ENCODE measurements at regions not wholly inside any gene's neighbourhood (a gene's known extent, or its start where the extent isn't known, plus 50 kb on each side); places are given as distances from the start of the nearest gene placed in this dataset.

DNA sequence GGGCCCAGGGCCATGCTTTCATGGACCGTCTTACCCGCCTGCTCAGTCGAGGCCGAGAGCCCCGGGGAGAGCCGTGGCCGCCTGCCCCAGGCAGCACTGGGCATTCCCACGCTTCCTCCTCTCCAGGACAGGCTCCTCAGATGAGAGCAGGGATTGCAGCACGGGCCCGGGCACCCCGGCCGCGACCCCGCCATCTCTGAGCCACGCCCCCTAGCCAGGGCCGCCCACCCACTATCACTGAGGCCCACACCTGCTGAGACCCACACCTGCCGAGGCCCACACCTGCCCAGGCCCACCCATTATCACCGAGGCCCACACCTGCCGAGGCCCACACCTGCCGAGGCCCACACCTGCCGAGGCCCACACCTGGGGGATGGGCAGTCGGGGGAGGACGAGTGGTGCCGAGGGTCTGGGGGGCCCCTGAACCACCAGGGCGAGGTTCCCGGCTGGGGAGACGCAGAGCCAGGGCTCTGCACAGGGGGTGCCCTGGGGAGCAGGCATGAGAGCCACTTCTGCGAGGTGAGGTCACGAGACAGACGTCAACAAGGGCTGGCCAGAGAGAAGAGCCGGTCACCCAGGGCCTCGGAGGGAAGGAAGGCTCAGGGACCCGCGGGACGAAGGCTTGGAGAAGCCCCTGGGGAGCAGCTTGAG, 235.6 kb downstream of the ERMARD start:
- no peak overlapping the region for H3K4me3 ChIP-seq (ENCODE audit: low read length in 2 of 2)
- H3K27me3 ChIP-seq (ENCODE audit: control insufficient read depth in 1 of 2, insufficient read depth in 2 of 2, low read length in 2 of 2): no peaks in the 10 kb centered on the region
- H3K4me1 ChIP-seq (ENCODE audit: control insufficient read depth, insufficient read depth, low read length): no peaks in the 10 kb centered on the region
- H3K36me3 ChIP-seq (ENCODE audit: control insufficient read depth in 2 of 2, insufficient read depth in 2 of 2, low read length in 2 of 2): no peaks in the 10 kb centered on the region
- H3K27ac ChIP-seq (ENCODE audit: low read length): no peak overlapping the region
- H3K9ac ChIP-seq (ENCODE audit: low read length in 2 of 2): no peak overlapping the region
- no peaks in the 10 kb centered on the region for H3K9me3 ChIP-seq (ENCODE audit: control insufficient read depth in 2 of 2, low read length in 2 of 2)

DNA sequence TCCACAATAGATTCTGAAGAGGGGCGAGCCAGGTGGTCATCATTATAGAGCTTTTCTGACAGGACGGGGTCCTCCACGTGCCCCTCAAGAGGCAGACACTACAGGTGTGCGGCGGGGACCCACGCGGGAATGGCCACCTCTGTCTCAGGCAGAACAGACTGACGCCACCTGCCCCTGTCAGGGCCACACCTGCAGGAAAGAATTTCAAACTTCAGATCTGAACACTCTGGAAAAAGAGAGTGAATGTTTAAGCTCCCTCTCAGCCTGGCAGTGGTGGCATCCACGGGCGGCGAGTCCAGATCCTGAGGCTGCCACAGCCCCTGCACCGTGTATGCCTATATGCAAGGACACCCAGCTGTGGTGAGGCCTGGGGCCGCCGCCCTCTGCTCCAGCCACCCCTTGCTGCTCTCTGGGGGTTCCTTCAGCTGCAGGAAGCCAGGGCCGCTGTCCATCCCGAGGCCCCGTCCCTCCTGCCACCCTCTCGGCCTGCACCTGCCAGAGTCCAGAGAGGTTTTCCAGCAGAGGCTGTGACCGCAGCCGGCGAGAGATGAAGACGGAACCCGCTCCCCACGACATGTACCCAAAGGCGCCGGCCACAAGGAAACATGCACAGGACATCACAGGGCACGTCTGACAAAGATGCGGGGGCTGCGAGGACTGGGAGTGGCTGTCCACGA, 234.9 kb downstream of the ERMARD start:
- Histone ChIP-seq H3K27me3 (ENCODE audit: control insufficient read depth in 1 of 2, insufficient read depth in 2 of 2, low read length in 2 of 2) (no peaks in the 10 kb centered on the region), H3K36me3 (ENCODE audit: control insufficient read depth in 2 of 2, insufficient read depth in 2 of 2, low read length in 2 of 2) (no peaks in the 10 kb centered on the region), H3K9me3 (ENCODE audit: control insufficient read depth in 2 of 2, low read length in 2 of 2) (no peaks in the 10 kb centered on the region), H3K9ac (ENCODE audit: low read length in 2 of 2) (no peak overlapping the region), H3K4me3 (ENCODE audit: low read length in 2 of 2) (no peak overlapping the region), H3K4me1 (ENCODE audit: control insufficient read depth, insufficient read depth, low read length) (no peaks in the 10 kb centered on the region), H3K27ac (ENCODE audit: low read length) (no peak overlapping the region)

DNA sequence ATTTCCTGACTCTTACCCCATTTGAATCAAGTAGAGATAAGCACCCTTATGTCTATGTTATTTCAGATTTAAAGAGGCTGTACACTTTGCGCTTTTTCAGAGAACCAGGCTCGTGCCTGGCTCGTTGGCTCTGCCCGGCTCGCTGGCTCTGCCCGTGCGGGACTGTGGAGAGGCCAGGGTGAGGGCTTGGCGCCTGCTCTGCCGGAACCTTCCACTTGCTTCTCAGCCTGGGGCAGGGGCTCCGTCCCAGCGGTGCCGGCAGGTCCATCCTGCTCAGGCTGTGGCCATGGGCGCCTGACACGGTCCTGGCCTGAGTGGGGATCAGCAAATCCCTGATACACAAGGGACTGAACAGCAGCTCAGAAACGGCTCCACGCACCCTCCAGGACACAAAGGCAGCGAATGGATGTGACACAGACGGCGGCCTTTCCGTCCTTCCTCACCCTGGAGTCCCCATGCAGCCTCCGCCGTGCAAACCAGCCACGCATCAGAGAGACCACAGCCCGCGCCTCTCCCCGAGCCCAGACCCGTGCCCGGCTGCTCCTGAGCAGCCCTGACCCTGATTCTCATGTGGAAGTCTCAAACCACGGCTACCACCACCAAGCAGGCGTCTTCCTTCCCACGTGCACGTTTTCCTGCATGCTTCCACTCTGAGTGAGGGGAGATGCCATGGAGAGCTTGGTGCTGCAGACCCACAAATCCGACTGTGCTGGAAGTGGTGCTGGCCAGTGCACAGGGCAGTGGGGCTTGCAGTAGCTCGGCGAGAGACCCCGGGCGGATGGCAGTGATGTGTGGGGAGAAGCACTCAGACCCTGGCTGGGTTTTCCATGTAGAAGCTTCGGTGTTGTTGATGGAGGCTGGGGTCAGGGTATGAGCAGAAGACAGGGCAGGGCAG, 233.9 kb downstream of the ERMARD start:
- Histone ChIP-seq H3K36me3 (ENCODE audit: control insufficient read depth in 2 of 2, insufficient read depth in 2 of 2, low read length in 2 of 2) (no peaks in the 10 kb centered on the region), H3K27ac (ENCODE audit: low read length) (no peak overlapping the region), H3K9me3 (ENCODE audit: control insufficient read depth in 2 of 2, low read length in 2 of 2) (no peaks in the 10 kb centered on the region), H3K4me1 (ENCODE audit: control insufficient read depth, insufficient read depth, low read length) (no peaks in the 10 kb centered on the region), H3K27me3 (ENCODE audit: control insufficient read depth in 1 of 2, insufficient read depth in 2 of 2, low read length in 2 of 2) (no peaks in the 10 kb centered on the region), H3K9ac (ENCODE audit: low read length in 2 of 2) (no peak overlapping the region), H3K4me3 (ENCODE audit: low read length in 2 of 2) (no peak overlapping the region)

DNA sequence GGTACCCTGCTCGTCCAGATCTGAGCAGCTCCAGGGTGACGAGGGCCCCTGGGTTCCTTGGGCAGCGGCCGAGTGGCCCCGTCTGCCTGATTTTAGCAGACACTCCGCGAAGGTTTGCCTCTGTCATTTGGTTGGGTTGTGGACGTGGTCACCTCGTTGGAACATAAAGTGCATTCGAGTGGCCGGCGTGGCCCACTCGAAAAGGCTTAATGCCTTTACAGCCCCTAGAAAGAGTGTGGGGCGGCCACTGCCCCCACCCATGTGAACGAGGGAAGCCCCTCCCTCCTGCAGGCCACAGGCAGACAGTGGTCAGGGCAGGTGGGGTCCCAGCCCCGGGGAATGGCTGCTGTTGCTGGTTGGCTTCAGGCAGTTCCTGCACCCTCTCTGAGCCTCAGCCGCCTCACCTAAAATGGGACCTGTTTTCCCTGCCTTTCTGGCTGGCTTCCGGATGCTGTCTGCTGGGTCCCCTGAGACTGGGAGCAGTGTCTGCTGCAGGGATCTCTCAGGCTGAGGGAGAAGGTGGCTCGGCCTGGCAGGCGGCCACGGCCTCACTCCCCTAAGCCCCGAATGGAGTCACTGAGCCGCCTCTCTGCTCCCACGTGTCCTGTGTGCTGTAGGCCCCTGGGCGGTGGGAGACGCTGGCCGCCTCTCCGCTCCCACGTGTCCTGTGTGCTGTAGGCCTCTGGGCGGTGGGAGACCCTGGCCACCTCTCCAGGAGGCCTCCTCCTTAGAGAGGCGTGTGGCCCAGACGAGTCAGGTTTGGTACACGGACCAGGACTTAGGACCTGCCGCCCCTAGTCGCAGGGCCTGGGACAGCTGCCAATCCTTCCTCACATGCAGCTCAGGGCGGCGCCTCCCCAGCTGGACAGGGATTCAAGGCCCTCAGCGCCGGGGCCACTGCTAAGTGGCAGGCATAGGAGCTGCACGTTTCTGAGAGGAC, 233.0 kb downstream of the ERMARD start:
- H3K4me1 ChIP-seq (ENCODE audit: control insufficient read depth, insufficient read depth, low read length): no peaks in the 10 kb centered on the region
- H3K36me3 ChIP-seq (ENCODE audit: control insufficient read depth in 2 of 2, insufficient read depth in 2 of 2, low read length in 2 of 2): no peaks in the 10 kb centered on the region
- no peak overlapping the region for H3K9ac ChIP-seq (ENCODE audit: low read length in 2 of 2)
- no peak overlapping the region for H3K4me3 ChIP-seq (ENCODE audit: low read length in 2 of 2)
- H3K27me3 ChIP-seq (ENCODE audit: control insufficient read depth in 1 of 2, insufficient read depth in 2 of 2, low read length in 2 of 2): peaks cover 0 to 2% of the 10 kb centered on the region in 2 donors
- no peaks in the 10 kb centered on the region for H3K9me3 ChIP-seq (ENCODE audit: control insufficient read depth in 2 of 2, low read length in 2 of 2)
- H3K27ac ChIP-seq (ENCODE audit: low read length): no peak overlapping the region

DNA sequence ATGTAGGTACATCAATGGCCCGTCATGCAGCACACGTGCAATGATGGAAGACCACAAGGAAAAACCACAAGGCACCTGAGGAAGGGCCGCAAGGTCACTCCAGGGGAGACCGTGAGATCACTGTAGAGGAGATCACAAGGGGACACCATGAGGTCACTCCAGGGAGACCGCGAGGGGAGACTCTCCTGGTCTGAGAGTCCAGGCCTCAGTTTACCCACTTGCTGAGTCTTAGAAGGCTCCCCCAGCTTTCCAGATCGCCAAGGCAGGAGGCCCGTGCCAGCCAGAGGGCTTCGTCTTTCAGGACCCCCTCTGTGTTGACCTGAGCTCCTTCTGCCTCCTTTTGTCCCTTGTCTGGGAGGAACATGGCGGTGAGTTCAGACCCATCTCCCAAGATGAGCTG, 232.2 kb downstream of the ERMARD start:
- H3K36me3 ChIP-seq (ENCODE audit: control insufficient read depth in 2 of 2, insufficient read depth in 2 of 2, low read length in 2 of 2): no peaks in the 10 kb centered on the region
- no peaks in the 10 kb centered on the region for H3K4me1 ChIP-seq (ENCODE audit: control insufficient read depth, insufficient read depth, low read length)
- H3K9me3 ChIP-seq (ENCODE audit: control insufficient read depth in 2 of 2, low read length in 2 of 2): no peaks in the 10 kb centered on the region
- H3K27me3 ChIP-seq (ENCODE audit: control insufficient read depth in 1 of 2, insufficient read depth in 2 of 2, low read length in 2 of 2): peaks cover 0 to 2% of the 10 kb centered on the region in 2 donors
- no peak overlapping the region for H3K27ac ChIP-seq (ENCODE audit: low read length)
- no peak overlapping the region for H3K4me3 ChIP-seq (ENCODE audit: low read length in 2 of 2)
- H3K9ac ChIP-seq (ENCODE audit: low read length in 2 of 2): no peak overlapping the region

DNA sequence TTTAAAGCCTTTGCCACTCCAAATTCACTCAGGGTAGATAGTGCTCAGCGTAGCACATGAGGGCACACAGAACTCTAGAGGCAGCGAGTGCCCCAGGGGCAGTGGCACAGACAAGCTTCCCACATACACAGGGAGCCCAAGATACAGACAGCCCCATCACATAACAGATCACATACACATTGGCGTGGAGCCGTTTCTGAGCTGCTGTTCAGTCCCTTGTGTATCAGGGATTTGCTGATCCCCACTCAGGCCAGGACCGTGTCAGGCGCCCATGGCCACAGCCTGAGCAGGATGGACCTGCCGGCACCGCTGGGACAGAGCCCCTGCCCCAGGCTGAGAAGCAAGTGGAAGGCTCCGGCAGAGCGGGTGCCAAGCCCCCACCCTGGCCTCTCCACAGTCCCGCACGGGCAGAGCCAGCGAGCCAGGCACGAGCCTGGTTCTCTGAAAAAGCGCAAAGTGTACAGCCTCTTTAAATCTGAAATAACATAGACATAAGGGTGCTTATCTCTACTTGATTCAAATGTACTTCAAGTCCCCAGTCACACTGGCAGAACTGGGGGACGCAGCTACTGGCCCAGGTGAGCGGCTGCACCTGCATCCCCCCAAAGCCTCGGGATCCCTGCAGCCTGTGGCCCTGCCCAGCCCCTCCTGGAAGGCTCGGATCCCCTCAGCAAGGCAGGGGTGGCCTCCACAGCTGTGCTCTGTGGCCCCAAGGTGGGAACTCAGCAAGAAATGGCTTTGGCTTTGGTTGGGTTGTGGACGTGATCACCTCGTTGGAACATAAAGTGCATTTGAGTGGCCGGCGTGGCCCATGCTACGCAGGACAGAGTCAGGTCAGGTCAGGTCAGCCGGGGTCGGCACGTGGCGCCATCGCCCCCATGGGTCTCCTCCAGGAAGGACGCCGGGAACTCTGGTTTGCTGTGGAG, 231.3 kb downstream of the ERMARD start:
- H3K4me3 ChIP-seq (ENCODE audit: low read length in 2 of 2): no peak overlapping the region
- H3K4me1 ChIP-seq (ENCODE audit: control insufficient read depth, insufficient read depth, low read length): no peaks in the 10 kb centered on the region
- no peak overlapping the region for H3K27ac ChIP-seq (ENCODE audit: low read length)
- no peaks in the 10 kb centered on the region for H3K9me3 ChIP-seq (ENCODE audit: control insufficient read depth in 2 of 2, low read length in 2 of 2)
- peaks cover 0 to 5% of the 10 kb centered on the region in 2 donors for H3K27me3 ChIP-seq (ENCODE audit: control insufficient read depth in 1 of 2, insufficient read depth in 2 of 2, low read length in 2 of 2)
- no peaks in the 10 kb centered on the region for H3K36me3 ChIP-seq (ENCODE audit: control insufficient read depth in 2 of 2, insufficient read depth in 2 of 2, low read length in 2 of 2)
- H3K9ac ChIP-seq (ENCODE audit: low read length in 2 of 2): no peak overlapping the region

DNA sequence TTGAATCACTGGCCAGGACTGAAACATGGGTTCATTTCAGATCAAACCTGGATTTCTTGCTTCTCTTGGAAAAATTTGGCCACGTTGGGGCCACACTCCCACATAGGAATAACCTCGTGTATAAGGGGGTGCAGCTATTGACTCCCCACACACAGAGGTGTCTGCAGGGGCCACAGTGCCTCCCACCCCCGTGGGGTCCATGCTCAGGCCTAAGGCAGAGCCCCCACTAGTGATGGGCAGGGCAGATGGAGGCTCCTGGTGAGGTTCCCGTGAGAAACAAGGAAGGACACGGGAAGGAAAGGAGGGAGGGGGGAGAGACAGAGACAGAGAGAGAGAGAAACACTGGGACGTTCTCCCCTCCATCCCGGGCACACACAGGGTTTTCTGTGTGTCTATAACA, 230.5 kb downstream of the ERMARD start:
- H3K4me3 ChIP-seq (ENCODE audit: low read length in 2 of 2): no peak overlapping the region
- no peaks in the 10 kb centered on the region for H3K36me3 ChIP-seq (ENCODE audit: control insufficient read depth in 2 of 2, insufficient read depth in 2 of 2, low read length in 2 of 2)
- H3K27ac ChIP-seq (ENCODE audit: low read length): no peak overlapping the region
- H3K27me3 ChIP-seq (ENCODE audit: control insufficient read depth in 1 of 2, insufficient read depth in 2 of 2, low read length in 2 of 2): peaks cover 0 to 6% of the 10 kb centered on the region in 2 donors
- no peaks in the 10 kb centered on the region for H3K9me3 ChIP-seq (ENCODE audit: control insufficient read depth in 2 of 2, low read length in 2 of 2)
- no peaks in the 10 kb centered on the region for H3K4me1 ChIP-seq (ENCODE audit: control insufficient read depth, insufficient read depth, low read length)
- H3K9ac ChIP-seq (ENCODE audit: low read length in 2 of 2): no peak overlapping the region

DNA sequence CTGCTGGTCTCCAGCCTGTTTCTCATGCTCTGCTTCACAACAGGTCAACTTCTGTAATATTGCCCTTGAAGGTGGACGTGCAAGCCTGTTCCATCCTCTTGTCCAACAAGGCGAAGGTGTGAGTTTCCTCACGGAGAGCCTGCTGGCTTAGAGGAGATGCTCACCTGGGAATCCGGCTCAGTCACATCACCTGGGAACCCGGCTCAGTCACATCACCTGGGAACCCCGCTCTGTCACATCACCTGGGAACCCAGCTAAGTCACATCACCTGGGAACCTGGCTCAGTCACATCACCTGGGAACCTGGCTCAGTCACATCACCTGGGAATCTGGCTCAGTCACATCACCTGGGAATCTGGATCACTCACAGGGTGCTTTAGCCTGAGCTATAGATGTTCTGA, 230.1 kb downstream of the ERMARD start:
- H3K27me3 ChIP-seq (ENCODE audit: control insufficient read depth in 1 of 2, insufficient read depth in 2 of 2, low read length in 2 of 2): peaks cover 0 to 6% of the 10 kb centered on the region in 2 donors
- H3K9me3 ChIP-seq (ENCODE audit: control insufficient read depth in 2 of 2, low read length in 2 of 2): no peaks in the 10 kb centered on the region
- no peak overlapping the region for H3K27ac ChIP-seq (ENCODE audit: low read length)
- H3K4me3 ChIP-seq (ENCODE audit: low read length in 2 of 2): no peak overlapping the region
- no peaks in the 10 kb centered on the region for H3K36me3 ChIP-seq (ENCODE audit: control insufficient read depth in 2 of 2, insufficient read depth in 2 of 2, low read length in 2 of 2)
- no peak overlapping the region for H3K9ac ChIP-seq (ENCODE audit: low read length in 2 of 2)
- no peaks in the 10 kb centered on the region for H3K4me1 ChIP-seq (ENCODE audit: control insufficient read depth, insufficient read depth, low read length)

DNA sequence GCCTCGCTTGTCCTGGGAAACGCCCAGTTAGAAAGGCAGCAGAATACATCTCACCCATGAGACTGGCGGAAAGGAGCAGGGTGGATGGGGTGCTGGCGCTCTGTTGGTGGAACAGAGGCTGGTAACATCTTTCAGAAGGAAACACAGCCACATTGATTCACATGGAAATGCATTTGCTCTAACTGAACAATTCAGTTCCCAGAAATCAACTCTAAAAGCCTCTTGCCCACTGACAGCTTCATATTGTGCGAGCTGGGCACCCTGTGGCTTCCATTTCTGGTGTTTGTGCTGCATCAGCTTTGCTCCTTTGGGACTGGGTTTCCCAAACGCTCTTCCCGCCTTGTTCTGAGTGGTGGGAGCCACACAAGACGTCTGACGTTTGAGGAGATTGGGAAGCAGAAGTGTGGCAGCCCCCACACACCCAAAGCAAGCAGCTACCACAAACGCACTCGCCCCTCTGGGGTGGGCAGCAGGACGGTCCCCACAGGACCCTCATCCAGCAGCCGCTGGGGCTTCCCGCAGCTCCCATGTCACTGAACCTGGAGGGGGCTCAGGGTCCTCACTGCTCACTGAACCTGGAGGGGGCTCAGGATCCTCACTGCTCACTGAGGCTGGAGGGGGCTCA, 229.5 kb downstream of the ERMARD start:
- peaks cover 0 to 6% of the 10 kb centered on the region in 2 donors for H3K27me3 ChIP-seq (ENCODE audit: control insufficient read depth in 1 of 2, insufficient read depth in 2 of 2, low read length in 2 of 2)
- no peaks in the 10 kb centered on the region for H3K36me3 ChIP-seq (ENCODE audit: control insufficient read depth in 2 of 2, insufficient read depth in 2 of 2, low read length in 2 of 2)
- no peak overlapping the region for H3K4me3 ChIP-seq (ENCODE audit: low read length in 2 of 2)

More for the DNA sequence above, 229.5 kb downstream of the ERMARD start:
- H3K9ac ChIP-seq (ENCODE audit: low read length in 2 of 2): no peak overlapping the region
- no peaks in the 10 kb centered on the region for H3K4me1 ChIP-seq (ENCODE audit: control insufficient read depth, insufficient read depth, low read length)
- no peaks in the 10 kb centered on the region for H3K9me3 ChIP-seq (ENCODE audit: control insufficient read depth in 2 of 2, low read length in 2 of 2)
- no peak overlapping the region for H3K27ac ChIP-seq (ENCODE audit: low read length)
